ENCODE measurements at regions not wholly inside any gene's neighbourhood (a gene's known extent, or its start where the extent isn't known, plus 50 kb on each side); places are given as distances from the start of the nearest gene placed in this dataset.
A peak's percentile ranks its signal among the peaks of the same experiment; 100 is the strongest.

DNA sequence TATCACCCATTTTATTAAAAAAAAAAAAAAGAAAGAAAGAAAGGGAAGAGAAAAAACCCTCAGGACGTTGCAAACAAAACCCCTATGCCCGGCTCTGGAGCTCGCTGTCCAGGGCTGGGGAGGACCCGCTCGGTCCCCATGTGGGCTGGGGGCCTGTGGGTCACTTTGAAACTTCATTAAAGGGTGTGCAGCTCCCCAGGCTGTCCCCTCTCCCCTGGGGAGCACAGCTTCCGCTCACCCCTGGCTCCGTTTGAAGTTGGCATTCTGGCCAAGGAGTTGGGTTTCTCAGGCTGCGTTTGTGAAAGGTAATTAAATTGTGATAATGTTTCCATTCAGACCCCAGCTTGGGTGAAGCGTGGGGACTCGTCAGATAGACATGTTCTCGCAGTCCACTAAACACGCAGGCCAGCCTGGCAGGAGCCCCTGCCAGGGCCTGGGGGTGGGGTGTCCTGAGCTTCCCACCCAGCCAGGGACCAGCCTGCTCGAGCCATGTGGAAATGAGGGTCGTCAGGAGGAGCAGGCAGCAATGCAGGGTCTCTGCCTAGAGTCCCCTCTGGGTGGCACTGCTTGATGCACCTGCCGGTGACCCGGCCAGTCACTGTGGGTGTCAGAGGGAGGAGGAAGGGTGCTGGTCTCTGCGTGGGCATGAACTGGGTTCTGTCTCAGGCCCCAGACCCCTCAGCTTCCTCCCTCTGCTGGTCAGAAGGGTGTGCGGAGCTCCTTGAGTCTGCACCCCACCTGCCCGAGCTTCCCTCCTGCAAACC lies 166.2 kb downstream of the INHBB start (continued):
- TF ChIP-seq, protein P1, sequence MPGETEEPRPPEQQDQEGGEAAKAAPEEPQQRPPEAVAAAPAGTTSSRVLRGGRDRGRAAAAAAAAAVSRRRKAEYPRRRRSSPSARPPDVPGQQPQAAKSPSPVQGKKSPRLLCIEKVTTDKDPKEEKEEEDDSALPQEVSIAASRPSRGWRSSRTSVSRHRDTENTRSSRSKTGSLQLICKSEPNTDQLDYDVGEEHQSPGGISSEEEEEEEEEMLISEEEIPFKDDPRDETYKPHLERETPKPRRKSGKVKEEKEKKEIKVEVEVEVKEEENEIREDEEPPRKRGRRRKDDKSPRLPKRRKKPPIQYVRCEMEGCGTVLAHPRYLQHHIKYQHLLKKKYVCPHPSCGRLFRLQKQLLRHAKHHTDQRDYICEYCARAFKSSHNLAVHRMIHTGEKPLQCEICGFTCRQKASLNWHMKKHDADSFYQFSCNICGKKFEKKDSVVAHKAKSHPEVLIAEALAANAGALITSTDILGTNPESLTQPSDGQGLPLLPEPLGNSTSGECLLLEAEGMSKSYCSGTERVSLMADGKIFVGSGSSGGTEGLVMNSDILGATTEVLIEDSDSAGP (CRISPR knock-in tag; IDR thresholded peaks at IDR 0.05; ENCODE audit: borderline replicate concordance), result peak; percentile 52; the same call in 1 of the 2 replicates
- TF ChIP-seq ZC3H13 (CRISPR knock-in tag; IDR thresholded peaks at IDR 0.05), result no peak
- no peak for TF ChIP-seq ZFY (CRISPR knock-in tag; IDR thresholded peaks at IDR 0.05)
- TF ChIP-seq FOXA1 (IDR thresholded peaks at IDR 0.05), result no peak
- no peak for TF ChIP-seq FOXA1 (CRISPR knock-in tag; IDR thresholded peaks at IDR 0.05)
- TF ChIP-seq, protein P2, sequence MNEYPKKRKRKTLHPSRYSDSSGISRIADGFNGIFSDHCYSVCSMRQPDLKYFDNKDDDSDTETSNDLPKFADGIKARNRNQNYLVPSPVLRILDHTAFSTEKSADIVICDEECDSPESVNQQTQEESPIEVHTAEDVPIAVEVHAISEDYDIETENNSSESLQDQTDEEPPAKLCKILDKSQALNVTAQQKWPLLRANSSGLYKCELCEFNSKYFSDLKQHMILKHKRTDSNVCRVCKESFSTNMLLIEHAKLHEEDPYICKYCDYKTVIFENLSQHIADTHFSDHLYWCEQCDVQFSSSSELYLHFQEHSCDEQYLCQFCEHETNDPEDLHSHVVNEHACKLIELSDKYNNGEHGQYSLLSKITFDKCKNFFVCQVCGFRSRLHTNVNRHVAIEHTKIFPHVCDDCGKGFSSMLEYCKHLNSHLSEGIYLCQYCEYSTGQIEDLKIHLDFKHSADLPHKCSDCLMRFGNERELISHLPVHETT (CRISPR knock-in tag; conservative IDR thresholded peaks at IDR 0.05), result no peak
- TF ChIP-seq ZNF263 (CRISPR knock-in tag; IDR thresholded peaks at IDR 0.05), result no peak
- TF ChIP-seq, protein P3, sequence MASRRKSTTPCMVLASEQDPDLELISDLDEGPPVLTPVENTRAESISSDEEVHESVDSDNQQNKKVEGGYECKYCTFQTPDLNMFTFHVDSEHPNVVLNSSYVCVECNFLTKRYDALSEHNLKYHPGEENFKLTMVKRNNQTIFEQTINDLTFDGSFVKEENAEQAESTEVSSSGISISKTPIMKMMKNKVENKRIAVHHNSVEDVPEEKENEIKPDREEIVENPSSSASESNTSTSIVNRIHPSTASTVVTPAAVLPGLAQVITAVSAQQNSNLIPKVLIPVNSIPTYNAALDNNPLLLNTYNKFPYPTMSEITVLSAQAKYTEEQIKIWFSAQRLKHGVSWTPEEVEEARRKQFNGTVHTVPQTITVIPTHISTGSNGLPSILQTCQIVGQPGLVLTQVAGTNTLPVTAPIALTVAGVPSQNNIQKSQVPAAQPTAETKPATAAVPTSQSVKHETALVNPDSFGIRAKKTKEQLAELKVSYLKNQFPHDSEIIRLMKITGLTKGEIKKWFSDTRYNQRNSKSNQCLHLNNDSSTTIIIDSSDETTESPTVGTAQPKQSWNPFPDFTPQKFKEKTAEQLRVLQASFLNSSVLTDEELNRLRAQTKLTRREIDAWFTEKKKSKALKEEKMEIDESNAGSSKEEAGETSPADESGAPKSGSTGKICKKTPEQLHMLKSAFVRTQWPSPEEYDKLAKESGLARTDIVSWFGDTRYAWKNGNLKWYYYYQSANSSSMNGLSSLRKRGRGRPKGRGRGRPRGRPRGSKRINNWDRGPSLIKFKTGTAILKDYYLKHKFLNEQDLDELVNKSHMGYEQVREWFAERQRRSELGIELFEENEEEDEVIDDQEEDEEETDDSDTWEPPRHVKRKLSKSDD (CRISPR knock-in tag; IDR thresholded peaks at IDR 0.05; ENCODE audit: low read depth), result no peak
- TF ChIP-seq, protein P4, sequence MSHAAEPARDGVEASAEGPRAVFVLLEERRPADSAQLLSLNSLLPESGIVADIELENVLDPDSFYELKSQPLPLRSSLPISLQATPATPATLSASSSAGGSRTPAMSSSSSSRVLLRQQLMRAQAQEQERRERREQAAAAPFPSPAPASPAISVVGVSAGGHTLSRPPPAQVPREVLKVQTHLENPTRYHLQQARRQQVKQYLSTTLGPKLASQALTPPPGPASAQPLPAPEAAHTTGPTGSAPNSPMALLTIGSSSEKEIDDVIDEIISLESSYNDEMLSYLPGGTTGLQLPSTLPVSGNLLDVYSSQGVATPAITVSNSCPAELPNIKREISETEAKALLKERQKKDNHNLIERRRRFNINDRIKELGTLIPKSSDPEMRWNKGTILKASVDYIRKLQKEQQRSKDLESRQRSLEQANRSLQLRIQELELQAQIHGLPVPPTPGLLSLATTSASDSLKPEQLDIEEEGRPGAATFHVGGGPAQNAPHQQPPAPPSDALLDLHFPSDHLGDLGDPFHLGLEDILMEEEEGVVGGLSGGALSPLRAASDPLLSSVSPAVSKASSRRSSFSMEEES (CRISPR knock-in tag; IDR thresholded peaks at IDR 0.05), result no peak
- no peak for TF ChIP-seq SIX1 (CRISPR knock-in tag; IDR thresholded peaks at IDR 0.05; ENCODE audit: borderline replicate concordance)
- no peak for TF ChIP-seq CBX5 (CRISPR knock-in tag; IDR thresholded peaks at IDR 0.05; ENCODE audit: borderline replicate concordance)
- 0 out of 2 replicates have a peak, but pooled peaks have one; percentile 41 for TF ChIP-seq HNRNPL (IDR thresholded peaks at IDR 0.05; ENCODE audit: low read depth, low read length)
- TF ChIP-seq SALL2 (CRISPR knock-in tag; IDR thresholded peaks at IDR 0.05), result no peak
- no peak for TF ChIP-seq ZNF562 (CRISPR knock-in tag; IDR thresholded peaks at IDR 0.05; ENCODE audit: borderline replicate concordance)
- no peak for TF ChIP-seq TCF7L2 (IDR thresholded peaks at IDR 0.05; ENCODE audit: low read depth, low read length)
- TF ChIP-seq, protein P5, sequence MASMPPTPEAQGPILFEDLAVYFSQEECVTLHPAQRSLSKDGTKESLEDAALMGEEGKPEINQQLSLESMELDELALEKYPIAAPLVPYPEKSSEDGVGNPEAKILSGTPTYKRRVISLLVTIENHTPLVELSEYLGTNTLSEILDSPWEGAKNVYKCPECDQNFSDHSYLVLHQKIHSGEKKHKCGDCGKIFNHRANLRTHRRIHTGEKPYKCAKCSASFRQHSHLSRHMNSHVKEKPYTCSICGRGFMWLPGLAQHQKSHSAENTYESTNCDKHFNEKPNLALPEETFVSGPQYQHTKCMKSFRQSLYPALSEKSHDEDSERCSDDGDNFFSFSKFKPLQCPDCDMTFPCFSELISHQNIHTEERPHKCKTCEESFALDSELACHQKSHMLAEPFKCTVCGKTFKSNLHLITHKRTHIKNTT (CRISPR knock-in tag; IDR thresholded peaks at IDR 0.05), result no peak
- no peak for TF ChIP-seq MAZ (IDR thresholded peaks at IDR 0.05; ENCODE audit: borderline replicate concordance, low read depth, low read length)
- no peak for TF ChIP-seq MAZ (CRISPR knock-in tag; IDR thresholded peaks at IDR 0.05; ENCODE audit: low read depth)
- 0 out of 2 replicates have a peak, but pooled peaks have one; percentile 50 for TF ChIP-seq RXRA (CRISPR knock-in tag; IDR thresholded peaks at IDR 0.05)
- TF ChIP-seq STAG1 (CRISPR knock-in tag; IDR thresholded peaks at IDR 0.05), result peak; percentile 66
- TF ChIP-seq, protein P6, sequence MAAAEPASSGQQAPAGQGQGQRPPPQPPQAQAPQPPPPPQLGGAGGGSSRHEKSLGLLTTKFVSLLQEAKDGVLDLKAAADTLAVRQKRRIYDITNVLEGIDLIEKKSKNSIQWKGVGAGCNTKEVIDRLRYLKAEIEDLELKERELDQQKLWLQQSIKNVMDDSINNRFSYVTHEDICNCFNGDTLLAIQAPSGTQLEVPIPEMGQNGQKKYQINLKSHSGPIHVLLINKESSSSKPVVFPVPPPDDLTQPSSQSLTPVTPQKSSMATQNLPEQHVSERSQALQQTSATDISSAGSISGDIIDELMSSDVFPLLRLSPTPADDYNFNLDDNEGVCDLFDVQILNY (CRISPR knock-in tag; conservative IDR thresholded peaks at IDR 0.05), result no peak
